ENCODE measurements at regions not wholly inside any gene's neighbourhood (a gene's known extent, or its start where the extent isn't known, plus 50 kb on each side); places are given as distances from the start of the nearest gene placed in this dataset.

DNA sequence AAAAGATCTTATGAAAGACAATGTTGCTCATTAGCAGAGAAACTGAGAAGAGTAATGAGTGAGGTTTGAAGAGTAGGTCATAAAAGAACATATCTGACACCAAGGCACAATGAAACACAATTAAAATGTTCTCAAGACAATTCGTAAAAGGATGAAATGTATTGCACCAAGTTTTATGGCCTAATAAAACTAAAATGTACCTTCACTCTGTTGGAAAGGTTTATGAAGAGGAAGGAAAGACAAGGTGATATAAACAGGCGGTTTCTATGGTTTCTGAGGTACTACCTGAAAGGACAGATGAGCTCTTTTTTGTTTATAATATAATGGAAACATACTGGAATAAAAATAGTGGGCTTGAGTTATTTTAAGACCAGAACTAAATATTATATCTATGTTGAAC, 821.3 kb downstream of the TAF11L14 start:
- no peak for TF ChIP-seq POLR2A (IDR thresholded peaks at IDR 0.05)
- TF ChIP-seq, protein P1, sequence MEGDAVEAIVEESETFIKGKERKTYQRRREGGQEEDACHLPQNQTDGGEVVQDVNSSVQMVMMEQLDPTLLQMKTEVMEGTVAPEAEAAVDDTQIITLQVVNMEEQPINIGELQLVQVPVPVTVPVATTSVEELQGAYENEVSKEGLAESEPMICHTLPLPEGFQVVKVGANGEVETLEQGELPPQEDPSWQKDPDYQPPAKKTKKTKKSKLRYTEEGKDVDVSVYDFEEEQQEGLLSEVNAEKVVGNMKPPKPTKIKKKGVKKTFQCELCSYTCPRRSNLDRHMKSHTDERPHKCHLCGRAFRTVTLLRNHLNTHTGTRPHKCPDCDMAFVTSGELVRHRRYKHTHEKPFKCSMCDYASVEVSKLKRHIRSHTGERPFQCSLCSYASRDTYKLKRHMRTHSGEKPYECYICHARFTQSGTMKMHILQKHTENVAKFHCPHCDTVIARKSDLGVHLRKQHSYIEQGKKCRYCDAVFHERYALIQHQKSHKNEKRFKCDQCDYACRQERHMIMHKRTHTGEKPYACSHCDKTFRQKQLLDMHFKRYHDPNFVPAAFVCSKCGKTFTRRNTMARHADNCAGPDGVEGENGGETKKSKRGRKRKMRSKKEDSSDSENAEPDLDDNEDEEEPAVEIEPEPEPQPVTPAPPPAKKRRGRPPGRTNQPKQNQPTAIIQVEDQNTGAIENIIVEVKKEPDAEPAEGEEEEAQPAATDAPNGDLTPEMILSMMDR (IDR thresholded peaks at IDR 0.05): no peak
